H1 (cell line): ENCODE measurements at regions not wholly inside any gene's neighbourhood (a gene's known extent, or its start where the extent isn't known, plus 50 kb on each side); places are given as distances from the start of the nearest gene placed in this dataset.

Experiments
- POLR2A ChIP-seq, 2 experiments: IDR thresholded peaks; 1 replicate in 1 of 2; 2 replicates in 1 of 2; pipeline ENCODE4 v1.6.1; 2011; ENCODE audit warnings: low read depth in 2 of 2, low read length in 2 of 2, mild to moderate bottlenecking in 2 of 2; ENCODE audit errors: control extremely low read depth in 1 of 2
- TF ChIP-seq, protein P1 (sequence below): IDR thresholded peaks from 2 replicates; pipeline ENCODE4 v1.6.1; 2011; ENCODE audit warnings: low read depth, mild to moderate bottlenecking, low read length; ENCODE audit not compliant: insufficient read depth
- TF ChIP-seq, protein P2 (sequence below), 3 experiments: IDR thresholded peaks; 1 replicate in 2 of 3; 2 replicates in 1 of 3; pipeline versions ENCODE4 v1.5.1 to v1.6.1; 2011; ENCODE audit warnings: low read length in 3 of 3, mild to moderate bottlenecking in 3 of 3, inconsistent platforms in 2 of 3, low read depth in 1 of 3, moderate library complexity in 1 of 3; ENCODE audit not compliant: insufficient read depth in 1 of 3; ENCODE audit errors: control extremely low read depth in 1 of 3

DNA sequence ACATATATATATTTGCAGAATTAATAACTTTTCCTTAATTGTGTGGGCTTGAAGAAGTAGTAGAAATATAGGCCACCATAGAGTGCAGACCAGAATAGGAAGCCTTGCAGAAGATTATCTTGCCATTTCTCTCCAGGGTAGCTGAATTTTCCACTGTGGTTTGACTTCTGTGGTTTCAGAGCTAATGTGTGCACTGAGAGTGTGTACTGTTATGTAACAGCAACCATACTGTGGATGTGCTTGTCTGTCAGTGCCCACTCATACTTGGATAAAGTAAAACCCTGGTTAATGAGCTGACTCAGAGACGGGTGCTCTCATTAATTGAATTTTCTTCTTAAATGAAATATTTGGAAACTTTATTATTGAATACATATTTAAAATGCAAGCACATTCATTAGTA lies 57.2 kb downstream of the CEP43 start:
- TF ChIP-seq, protein P1, sequence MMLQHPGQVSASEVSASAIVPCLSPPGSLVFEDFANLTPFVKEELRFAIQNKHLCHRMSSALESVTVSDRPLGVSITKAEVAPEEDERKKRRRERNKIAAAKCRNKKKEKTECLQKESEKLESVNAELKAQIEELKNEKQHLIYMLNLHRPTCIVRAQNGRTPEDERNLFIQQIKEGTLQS: no peak
- no peak for TF ChIP-seq POLR2A (IDR thresholded peaks at IDR 0.05; ENCODE audit: control extremely low read depth in 1 of 2, low read depth in 2 of 2, low read length in 2 of 2)
- TF ChIP-seq, protein P2, sequence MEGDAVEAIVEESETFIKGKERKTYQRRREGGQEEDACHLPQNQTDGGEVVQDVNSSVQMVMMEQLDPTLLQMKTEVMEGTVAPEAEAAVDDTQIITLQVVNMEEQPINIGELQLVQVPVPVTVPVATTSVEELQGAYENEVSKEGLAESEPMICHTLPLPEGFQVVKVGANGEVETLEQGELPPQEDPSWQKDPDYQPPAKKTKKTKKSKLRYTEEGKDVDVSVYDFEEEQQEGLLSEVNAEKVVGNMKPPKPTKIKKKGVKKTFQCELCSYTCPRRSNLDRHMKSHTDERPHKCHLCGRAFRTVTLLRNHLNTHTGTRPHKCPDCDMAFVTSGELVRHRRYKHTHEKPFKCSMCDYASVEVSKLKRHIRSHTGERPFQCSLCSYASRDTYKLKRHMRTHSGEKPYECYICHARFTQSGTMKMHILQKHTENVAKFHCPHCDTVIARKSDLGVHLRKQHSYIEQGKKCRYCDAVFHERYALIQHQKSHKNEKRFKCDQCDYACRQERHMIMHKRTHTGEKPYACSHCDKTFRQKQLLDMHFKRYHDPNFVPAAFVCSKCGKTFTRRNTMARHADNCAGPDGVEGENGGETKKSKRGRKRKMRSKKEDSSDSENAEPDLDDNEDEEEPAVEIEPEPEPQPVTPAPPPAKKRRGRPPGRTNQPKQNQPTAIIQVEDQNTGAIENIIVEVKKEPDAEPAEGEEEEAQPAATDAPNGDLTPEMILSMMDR (IDR thresholded peaks at IDR 0.05; ENCODE audit: control extremely low read depth in 1 of 3, insufficient read depth in 1 of 3, low read depth in 1 of 3, low read length in 3 of 3): no peak
